ENCODE measurements at regions not wholly inside any gene's neighbourhood (a gene's known extent, or its start where the extent isn't known, plus 50 kb on each side); places are given as distances from the start of the nearest gene placed in this dataset.

- FAIRE-seq (no peak), DNase-seq (ENCODE audit: low read depth, low spot score) (no peak), ATAC-seq (no peak)
- no peaks in the 10 kb centered on the region for H3K79me2 ChIP-seq (ENCODE audit: control insufficient read depth, insufficient read depth, low read length)
- H3K27me3 ChIP-seq (replicated peaks in 1 of 2; ENCODE audit: control insufficient read depth in 2 of 2, insufficient read depth in 2 of 2, low read length in 1 of 2): no peaks in the 10 kb centered on the region
- TF ChIP-seq ZBTB11 (CRISPR knock-in tag; IDR thresholded peaks at IDR 0.05): no peak
- no peak for TF ChIP-seq IRF5 (IDR thresholded peaks at IDR 0.05; ENCODE audit: borderline replicate concordance)
- in situ Hi-C loops (cut with MboI): no loop called here
- H3K36me3 ChIP-seq (ENCODE audit: control insufficient read depth in 2 of 2, insufficient read depth in 2 of 2, low read length in 1 of 2): no peaks in the 10 kb centered on the region
- no peaks in the 10 kb centered on the region for H3K9me3 ChIP-seq (replicated peaks; ENCODE audit: control insufficient read depth, insufficient read depth, low read length)
- intact Hi-C loops (cut with micrococcal nuclease; ENCODE audit: unreplicated experiment): no loop called here
- H4K20me1 ChIP-seq (ENCODE audit: control insufficient read depth, insufficient read depth): no peaks in the 10 kb centered on the region
- ChIA-PET RAD21 (ENCODE audit: unreplicated experiment) (no interaction called here), CTCF (no interaction called here), SMC1A (ENCODE audit: uncharacterized antibody, unreplicated experiment) (no interaction called here), POLR2A (no interaction called here)
- H3K4me1 ChIP-seq (ENCODE audit: control insufficient read depth, insufficient read depth, low read length): no peaks in the 10 kb centered on the region
- BruUV-seq (replicated peaks): no TSS peak
- H3K4me3 ChIP-seq: no peak overlapping the region
- no peak overlapping the region for H2AFZ ChIP-seq (ENCODE audit: control insufficient read depth, low read depth, low read length)
- no peak overlapping the region for H3K9ac ChIP-seq (ENCODE audit: control insufficient read depth, insufficient read depth, low read length)
- WGBS (ENCODE audit: insufficient coverage, insufficient replicate concordance, low lambda C conversion rate, missing lambda C conversion rate): 96% methylated on average over 2 of the region's 2 CpGs
- no peak overlapping the region for H3K4me2 ChIP-seq (ENCODE audit: control insufficient read depth, insufficient read depth)
- no peak overlapping the region for H3K27ac ChIP-seq (ENCODE audit: control insufficient read depth, insufficient read depth)
These were observed 330.2 kb upstream of the CD180 start for GRCh38 chr5:67526793-67527192.
